Neural progenitor cell (in vitro differentiated cells): ENCODE measurements at regions not wholly inside any gene's neighbourhood (a gene's known extent, or its start where the extent isn't known, plus 50 kb on each side); places are given as distances from the start of the nearest gene placed in this dataset.

ENCODE experiments used
- DNase-seq: peaks from one replicate; pipeline ENCODE4 v3.0.0-alpha.2; 2016; ENCODE audit warnings: low spot score
- H2AFZ ChIP-seq: fragments of 200-600 bp; sonication (generic); replicated peaks from 2 replicates; pipeline ENCODE4 v1.6.1; 2016; ENCODE audit warnings: antibody characterized with exemption
- H3F3A ChIP-seq: fragments of 200-600 bp; sonication (generic); 2 replicates; pipeline ENCODE4 v1.6.1; 2016; ENCODE audit warnings: antibody characterized with exemption, low read depth
- H3K27ac ChIP-seq: fragments of 200-600 bp; sonication (generic); 2 replicates; pipeline ENCODE4 v1.5.1; 2016; ENCODE audit warnings: mild to moderate bottlenecking
- H3K27me3 ChIP-seq: fragments of 200-600 bp; sonication (generic); 2 replicates; pipeline ENCODE4 v1.6.1; 2016; ENCODE audit warnings: mild to moderate bottlenecking, moderate library complexity
- H3K36me3 ChIP-seq: fragments of 200-600 bp; sonication (generic); 2 replicates; pipeline ENCODE4 v1.5.1; 2016
- H3K4me1 ChIP-seq: fragments of 200-600 bp; sonication (generic); 2 replicates; pipeline ENCODE4 v1.6.1; 2016; ENCODE audit warnings: mixed run types
- H3K4me2 ChIP-seq: fragments of 200-600 bp; sonication (generic); 2 replicates; pipeline ENCODE4 v1.6.1; 2016
- H3K4me3 ChIP-seq: fragments of 200-600 bp; sonication (generic); 2 replicates; pipeline ENCODE4 v1.5.1; 2016
- H3K79me2 ChIP-seq: fragments of 200-600 bp; sonication (generic); 2 replicates; pipeline ENCODE4 v1.6.1; 2016; ENCODE audit warnings: low read depth
- H3K9ac ChIP-seq: fragments of 200-600 bp; sonication (generic); 2 replicates; pipeline ENCODE4 v1.6.1; 2016
- H3K9me3 ChIP-seq: fragments of 200-600 bp; sonication (generic); 2 replicates; pipeline ENCODE4 v1.5.1; 2016; ENCODE audit warnings: low read depth
- H4K20me1 ChIP-seq: fragments of 200-600 bp; sonication (generic); 2 replicates; pipeline ENCODE4 v1.6.1; 2016; ENCODE audit warnings: low read depth
- H3K27ac Mint-ChIP-seq: 3 replicates; pipeline ENCODE4 v1.8.0; 2021; ENCODE audit warnings: mixed read lengths
- H3K27me3 Mint-ChIP-seq: 2 replicates; pipeline ENCODE4 v1.8.0; 2022; ENCODE audit warnings: low read depth, mild to moderate bottlenecking, inconsistent platforms, moderate library complexity, mixed read lengths; ENCODE audit not compliant: insufficient read depth
- H3K36me3 Mint-ChIP-seq: 3 replicates; pipeline ENCODE4 v1.8.0; 2021; ENCODE audit warnings: mixed read lengths
- H3K4me1 Mint-ChIP-seq: 3 replicates; pipeline ENCODE4 v1.8.0; 2021; ENCODE audit warnings: mixed read lengths
- H3K4me3 Mint-ChIP-seq: 3 replicates; pipeline ENCODE4 v1.8.0; 2021; ENCODE audit warnings: mild to moderate bottlenecking, moderate library complexity, mixed read lengths
- H3K9me3 Mint-ChIP-seq: 3 replicates; pipeline ENCODE4 v1.8.0; 2020; ENCODE audit warnings: mixed read lengths
- EZH2 ChIP-seq: fragments of 200-600 bp; sonication (generic); IDR thresholded peaks from 2 replicates; pipeline ENCODE4 v1.6.1; 2017; ENCODE audit warnings: antibody characterized with exemption, mild to moderate bottlenecking, moderate library complexity
- EZH2phosphoT487 ChIP-seq: fragments of 200-600 bp; sonication (generic); IDR thresholded peaks from 2 replicates; pipeline ENCODE4 v1.6.1; 2017; ENCODE audit warnings: antibody characterized with exemption
- TF ChIP-seq, protein P1 (sequence below): fragments of 200-600 bp; sonication (generic); IDR thresholded peaks from 2 replicates; pipeline ENCODE4 v1.5.1; 2017; ENCODE audit warnings: antibody characterized with exemption, mild to moderate bottlenecking

- H3K9me3 ChIP-seq, result no peaks in the 10 kb centered on the region
- DNase-seq, result no peak
- H3K36me3 Mint-ChIP-seq, result no peaks in the 10 kb centered on the region
- no peaks in the 10 kb centered on the region for H3K36me3 ChIP-seq
- H3K4me1 Mint-ChIP-seq, result peaks cover 11% of the 10 kb centered on the region
- H3F3A ChIP-seq, result no peaks in the 10 kb centered on the region
- TF ChIP-seq EZH2phosphoT487 (no peak), EZH2 (no peak)
- TF ChIP-seq, protein P1, sequence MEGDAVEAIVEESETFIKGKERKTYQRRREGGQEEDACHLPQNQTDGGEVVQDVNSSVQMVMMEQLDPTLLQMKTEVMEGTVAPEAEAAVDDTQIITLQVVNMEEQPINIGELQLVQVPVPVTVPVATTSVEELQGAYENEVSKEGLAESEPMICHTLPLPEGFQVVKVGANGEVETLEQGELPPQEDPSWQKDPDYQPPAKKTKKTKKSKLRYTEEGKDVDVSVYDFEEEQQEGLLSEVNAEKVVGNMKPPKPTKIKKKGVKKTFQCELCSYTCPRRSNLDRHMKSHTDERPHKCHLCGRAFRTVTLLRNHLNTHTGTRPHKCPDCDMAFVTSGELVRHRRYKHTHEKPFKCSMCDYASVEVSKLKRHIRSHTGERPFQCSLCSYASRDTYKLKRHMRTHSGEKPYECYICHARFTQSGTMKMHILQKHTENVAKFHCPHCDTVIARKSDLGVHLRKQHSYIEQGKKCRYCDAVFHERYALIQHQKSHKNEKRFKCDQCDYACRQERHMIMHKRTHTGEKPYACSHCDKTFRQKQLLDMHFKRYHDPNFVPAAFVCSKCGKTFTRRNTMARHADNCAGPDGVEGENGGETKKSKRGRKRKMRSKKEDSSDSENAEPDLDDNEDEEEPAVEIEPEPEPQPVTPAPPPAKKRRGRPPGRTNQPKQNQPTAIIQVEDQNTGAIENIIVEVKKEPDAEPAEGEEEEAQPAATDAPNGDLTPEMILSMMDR, result no peak
- H4K20me1 ChIP-seq, result no peaks in the 10 kb centered on the region
- H3K27me3 ChIP-seq, result no peaks in the 10 kb centered on the region
- H3K4me3 ChIP-seq, result no peak overlapping the region
- H3K27ac Mint-ChIP-seq, result no peak overlapping the region
- H3K4me2 ChIP-seq, result peak overlapping the region; percentile 43
- H3K4me3 Mint-ChIP-seq, result no peak overlapping the region
- no peaks in the 10 kb centered on the region for H3K9me3 Mint-ChIP-seq
- H3K4me1 ChIP-seq, result peaks cover 15% of the 10 kb centered on the region
- peaks cover 5% of the 10 kb centered on the region for H3K27me3 Mint-ChIP-seq
- no peak overlapping the region for H3K9ac ChIP-seq
- no peak overlapping the region for H3K27ac ChIP-seq
- no peaks in the 10 kb centered on the region for H3K79me2 ChIP-seq
- H2AFZ ChIP-seq, result peak overlapping the region; percentile 76
Measured at GRCh38 chr16:5870886-5871691, 773.5 kb upstream of the EEF2KMT start.

- no peaks in the 10 kb centered on the region for H4K20me1 ChIP-seq
- H3K79me2 ChIP-seq, result no peaks in the 10 kb centered on the region
- H3K27me3 ChIP-seq, result no peaks in the 10 kb centered on the region
- DNase-seq, result no peak
- peaks cover 5% of the 10 kb centered on the region for H3K27me3 Mint-ChIP-seq
- H3K4me2 ChIP-seq, result no peak overlapping the region
- no peak overlapping the region for H3K9ac ChIP-seq
- H3K27ac Mint-ChIP-seq, result no peak overlapping the region
- no peaks in the 10 kb centered on the region for H3F3A ChIP-seq
- no peak overlapping the region for H2AFZ ChIP-seq
- TF ChIP-seq EZH2, result no peak
- no peak for TF ChIP-seq EZH2phosphoT487
- TF ChIP-seq, protein P1, result no peak
- peaks cover 11% of the 10 kb centered on the region for H3K4me1 Mint-ChIP-seq
- H3K9me3 ChIP-seq, result no peaks in the 10 kb centered on the region
- H3K4me3 Mint-ChIP-seq, result no peak overlapping the region
- no peaks in the 10 kb centered on the region for H3K9me3 Mint-ChIP-seq
- peaks cover 15% of the 10 kb centered on the region for H3K4me1 ChIP-seq
- H3K27ac ChIP-seq, result no peak overlapping the region
- H3K36me3 Mint-ChIP-seq, result no peaks in the 10 kb centered on the region
- H3K36me3 ChIP-seq, result no peaks in the 10 kb centered on the region
- H3K4me3 ChIP-seq, result no peak overlapping the region
Measured at GRCh38 chr16:5867250-5867649, 769.7 kb upstream of the EEF2KMT start.

GRCh38 chr16:5865236-5865635 is 767.6 kb upstream of the EEF2KMT start:
- Mint-ChIP-seq H3K4me3 (no peak overlapping the region), H3K27me3 (peaks cover 5% of the 10 kb centered on the region), H3K9me3 (no peaks in the 10 kb centered on the region), H3K4me1 (no peaks in the 10 kb centered on the region), H3K36me3 (no peaks in the 10 kb centered on the region), H3K27ac (no peak overlapping the region)
- Histone ChIP-seq H3F3A (no peaks in the 10 kb centered on the region), H3K27ac (no peak overlapping the region), H2AFZ (no peak overlapping the region), H3K4me1 (peaks cover under 1% of the 10 kb centered on the region), H3K4me3 (no peak overlapping the region), H3K79me2 (no peaks in the 10 kb centered on the region), H3K4me2 (no peak overlapping the region), H3K36me3 (no peaks in the 10 kb centered on the region), H4K20me1 (no peaks in the 10 kb centered on the region), H3K9ac (no peak overlapping the region), H3K27me3 (no peaks in the 10 kb centered on the region), H3K9me3 (no peaks in the 10 kb centered on the region)
- TF ChIP-seq EZH2phosphoT487 (no peak), EZH2 (no peak)
- no peak for DNase-seq

DNA sequence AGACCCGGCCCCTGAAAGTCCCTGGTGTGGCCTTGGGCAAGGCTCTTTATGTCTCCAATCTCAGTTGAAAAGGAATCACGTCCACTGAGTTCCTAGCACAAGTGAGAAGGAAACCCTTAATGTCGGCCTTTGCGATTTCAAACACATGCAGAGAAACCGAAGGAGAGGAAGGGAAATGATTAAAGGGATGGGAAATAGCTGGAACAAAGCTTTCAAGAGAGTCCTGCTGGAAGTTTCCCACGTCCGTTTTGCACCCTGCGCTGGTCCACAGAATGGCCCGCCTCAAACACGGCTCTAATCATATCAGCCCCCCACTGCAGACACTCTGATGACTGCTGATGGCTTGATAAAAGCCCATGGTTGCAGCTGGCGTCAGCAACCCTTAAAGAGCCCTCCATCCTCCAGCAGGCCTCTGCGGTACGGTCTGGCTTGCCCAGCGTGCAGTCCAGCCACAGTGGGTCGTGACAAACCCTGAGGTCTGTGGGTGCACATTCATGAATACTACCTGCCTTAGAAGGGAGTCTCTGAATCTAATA is 765.5 kb upstream of the EEF2KMT start:
- Mint-ChIP-seq H3K27me3 (peaks cover 3% of the 10 kb centered on the region), H3K4me1 (no peaks in the 10 kb centered on the region), H3K9me3 (no peaks in the 10 kb centered on the region), H3K36me3 (no peaks in the 10 kb centered on the region), H3K27ac (no peak overlapping the region), H3K4me3 (no peak overlapping the region)
- no peak overlapping the region for H3K4me3 ChIP-seq
- H3K4me1 ChIP-seq, result no peaks in the 10 kb centered on the region
- no peaks in the 10 kb centered on the region for H3K9me3 ChIP-seq
- TF ChIP-seq, protein P1, result no peak
- no peak for TF ChIP-seq EZH2phosphoT487
- no peak for TF ChIP-seq EZH2
- H3K79me2 ChIP-seq, result no peaks in the 10 kb centered on the region
- no peak overlapping the region for H3K9ac ChIP-seq
- no peak for DNase-seq
- no peak overlapping the region for H3K4me2 ChIP-seq
- H3K27ac ChIP-seq, result no peak overlapping the region
- H3K36me3 ChIP-seq, result no peaks in the 10 kb centered on the region
- H3F3A ChIP-seq, result no peaks in the 10 kb centered on the region
- no peaks in the 10 kb centered on the region for H3K27me3 ChIP-seq
- no peak overlapping the region for H2AFZ ChIP-seq
- no peaks in the 10 kb centered on the region for H4K20me1 ChIP-seq
